ENCODE measurements at regions not wholly inside any gene's neighbourhood (a gene's known extent, or its start where the extent isn't known, plus 50 kb on each side); places are given as distances from the start of the nearest gene placed in this dataset.
A peak's percentile ranks its signal among the peaks of the same experiment; 100 is the strongest.

DNA sequence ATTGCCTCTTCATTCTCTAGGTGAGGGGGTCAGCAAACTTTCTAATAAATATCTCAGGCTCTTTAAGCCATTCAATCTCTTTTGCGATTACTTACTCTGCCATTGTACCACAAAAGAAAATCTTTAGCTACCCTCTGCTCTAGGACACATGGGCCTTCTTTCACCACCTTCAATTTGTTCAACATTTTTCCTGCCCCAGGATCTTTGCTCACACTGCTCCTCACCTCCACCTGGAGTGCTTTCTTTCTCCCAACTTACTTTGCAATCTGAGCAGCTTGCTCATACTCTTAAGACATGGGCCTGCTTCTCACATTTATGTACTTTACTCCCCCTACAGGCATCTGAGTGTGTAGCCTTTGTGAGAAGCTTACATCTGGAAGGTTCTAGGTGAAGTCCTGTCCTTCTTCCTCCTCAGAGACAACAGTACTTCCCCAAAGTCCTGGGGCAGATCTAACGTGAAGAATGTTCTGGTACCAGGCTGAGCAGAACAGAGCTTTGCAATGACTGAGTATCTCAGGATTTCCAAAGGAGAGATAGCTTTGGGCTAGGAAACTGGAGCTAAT lies 55.0 kb upstream of the PRDM5 start:
- DNase-seq (ENCODE audit: low read depth, low spot score): peak; percentile 46

DNA sequence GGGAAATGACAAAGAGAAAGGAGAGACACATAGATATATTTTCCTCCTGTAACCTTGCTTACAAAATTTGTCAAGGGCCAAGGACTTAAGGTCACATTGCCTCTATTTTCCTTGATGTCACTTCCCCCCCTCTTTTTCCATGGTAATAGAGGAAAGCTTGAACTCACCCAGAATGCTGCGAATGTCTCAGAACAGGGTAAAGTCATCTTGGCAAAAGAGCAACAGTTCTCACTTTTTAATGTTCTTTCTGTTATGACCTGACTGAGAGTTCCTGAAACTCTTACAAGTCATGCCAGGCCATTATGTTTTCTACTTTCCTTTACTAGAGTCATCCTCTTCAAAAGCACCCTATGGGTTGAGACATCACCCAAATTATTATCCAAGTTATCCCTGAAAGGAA lies 50.7 kb upstream of the PRDM5 start:
- no peak for DNase-seq (ENCODE audit: low read depth, low spot score)
